ENCODE measurements at regions not wholly inside any gene's neighbourhood (a gene's known extent, or its start where the extent isn't known, plus 50 kb on each side); places are given as distances from the start of the nearest gene placed in this dataset.

GRCh38 chr10:128855618-128856428 is 611.2 kb upstream of the MGMT start:
- Histone ChIP-seq H3K27me3 (no peaks in the 10 kb centered on the region), H3K9me3 (no peaks in the 10 kb centered on the region), H3K4me3 (ENCODE audit: low read depth in 1 of 2, low read length in 1 of 2) (no peak overlapping the region), H3K27ac (no peak overlapping the region), H3K36me3 (no peaks in the 10 kb centered on the region), H3K4me1 (ENCODE audit: control insufficient read depth in 1 of 2, insufficient read depth in 1 of 2, low read depth in 1 of 2, low read length in 1 of 2) (no peaks in the 10 kb centered on the region)
- TF ChIP-seq CTCF (IDR thresholded peaks at IDR 0.05): no peak

- Histone ChIP-seq H3K4me3 (ENCODE audit: low read depth in 1 of 2, low read length in 1 of 2) (no peak overlapping the region), H3K9me3 (no peaks in the 10 kb centered on the region), H3K27me3 (no peaks in the 10 kb centered on the region), H3K27ac (no peak overlapping the region), H3K4me1 (ENCODE audit: control insufficient read depth in 1 of 2, insufficient read depth in 1 of 2, low read depth in 1 of 2, low read length in 1 of 2) (no peaks in the 10 kb centered on the region), H3K36me3 (no peaks in the 10 kb centered on the region)
- TF ChIP-seq CTCF (IDR thresholded peaks at IDR 0.05): no peak
Measured at GRCh38 chr10:128859738-128860386, 607.2 kb upstream of the MGMT start.

DNA sequence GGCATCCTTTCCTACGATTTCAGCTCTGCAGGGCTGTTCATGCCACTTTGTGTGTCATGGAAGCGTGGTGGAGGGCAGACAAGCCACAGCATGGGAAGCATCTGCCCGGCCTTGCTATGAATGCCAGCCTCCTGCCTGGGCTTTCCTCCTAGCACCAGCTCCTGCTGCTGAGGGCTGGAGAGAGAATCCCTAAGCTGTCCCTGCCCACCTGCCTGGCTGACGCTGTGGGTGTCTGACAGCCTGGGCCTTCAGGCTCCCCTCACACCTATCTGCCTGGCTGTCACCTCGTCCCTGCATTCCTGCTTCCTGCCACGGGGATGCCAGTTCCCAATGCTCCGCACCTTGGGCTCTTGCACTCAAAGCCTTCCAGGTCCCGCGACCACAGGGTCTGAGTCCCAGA is 606.5 kb upstream of the MGMT start:
- H3K36me3 ChIP-seq: no peaks in the 10 kb centered on the region
- no peaks in the 10 kb centered on the region for H3K4me1 ChIP-seq (ENCODE audit: control insufficient read depth in 1 of 2, insufficient read depth in 1 of 2, low read depth in 1 of 2, low read length in 1 of 2)
- no peak overlapping the region for H3K27ac ChIP-seq
- H3K9me3 ChIP-seq: no peaks in the 10 kb centered on the region
- H3K4me3 ChIP-seq (ENCODE audit: low read depth in 1 of 2, low read length in 1 of 2): no peak overlapping the region
- H3K27me3 ChIP-seq: no peaks in the 10 kb centered on the region
- no peak for TF ChIP-seq CTCF (IDR thresholded peaks at IDR 0.05)

GRCh38 chr10:128861018-128861901 is 605.8 kb upstream of the MGMT start:
- Histone ChIP-seq H3K4me3 (ENCODE audit: low read depth in 1 of 2, low read length in 1 of 2) (no peak overlapping the region), H3K27me3 (no peaks in the 10 kb centered on the region), H3K36me3 (no peaks in the 10 kb centered on the region), H3K9me3 (no peaks in the 10 kb centered on the region), H3K27ac (no peak overlapping the region), H3K4me1 (ENCODE audit: control insufficient read depth in 1 of 2, insufficient read depth in 1 of 2, low read depth in 1 of 2, low read length in 1 of 2) (no peaks in the 10 kb centered on the region)
- no peak for TF ChIP-seq CTCF (IDR thresholded peaks at IDR 0.05)

DNA sequence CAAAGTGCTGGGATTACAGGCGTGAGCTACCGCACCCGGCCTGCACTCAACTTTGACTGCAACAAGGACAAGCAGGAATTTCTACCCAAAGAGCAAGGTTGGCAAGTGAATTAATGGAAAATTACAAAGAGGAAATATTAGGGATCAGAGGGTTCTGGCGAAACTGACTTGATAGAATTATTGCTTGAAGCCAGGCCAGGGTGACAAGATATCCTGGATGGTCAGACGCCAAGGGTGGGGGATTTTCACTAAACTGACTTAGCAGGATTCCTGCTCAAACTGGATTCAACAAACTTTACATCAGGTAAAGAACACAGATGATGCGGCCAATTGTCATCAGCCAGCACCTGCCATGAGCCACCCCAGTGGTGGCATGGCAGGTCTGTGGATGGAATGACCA is 603.6 kb upstream of the MGMT start:
- no peak for TF ChIP-seq CTCF (IDR thresholded peaks at IDR 0.05)
- H3K4me3 ChIP-seq (ENCODE audit: low read depth in 1 of 2, low read length in 1 of 2): no peak overlapping the region
- H3K4me1 ChIP-seq (ENCODE audit: control insufficient read depth in 1 of 2, insufficient read depth in 1 of 2, low read depth in 1 of 2, low read length in 1 of 2): no peaks in the 10 kb centered on the region
- no peaks in the 10 kb centered on the region for H3K27me3 ChIP-seq
- H3K9me3 ChIP-seq: no peaks in the 10 kb centered on the region
- no peak overlapping the region for H3K27ac ChIP-seq
- H3K36me3 ChIP-seq: no peaks in the 10 kb centered on the region
